Nephron progenitor cell (in vitro differentiated cells): ENCODE measurements at regions not wholly inside any gene's neighbourhood (a gene's known extent, or its start where the extent isn't known, plus 50 kb on each side); places are given as distances from the start of the nearest gene placed in this dataset.

Experiments
- DNase-seq: peaks from one replicate; pipeline ENCODE4 v3.0.0; 2021
- H3K27ac Mint-ChIP-seq: 2 replicates; pipeline ENCODE4 v1.8.0; 2021; ENCODE audit warnings: mild to moderate bottlenecking, moderate library complexity, mixed read lengths
- H3K27me3 Mint-ChIP-seq: 2 replicates; pipeline ENCODE4 v1.8.0; 2021; ENCODE audit warnings: mild to moderate bottlenecking, low read depth, mixed read lengths; ENCODE audit not compliant: poor library complexity
- H3K36me3 Mint-ChIP-seq: 2 replicates; pipeline ENCODE4 v1.8.0; 2021; ENCODE audit warnings: low read depth, mixed read lengths
- H3K4me1 Mint-ChIP-seq: 2 replicates; pipeline ENCODE4 v1.8.0; 2021; ENCODE audit warnings: mixed read lengths
- H3K4me3 Mint-ChIP-seq: 2 replicates; pipeline ENCODE4 v1.8.0; 2021; ENCODE audit warnings: mild to moderate bottlenecking, moderate library complexity, mixed read lengths
- H3K9me3 Mint-ChIP-seq: 2 replicates; pipeline ENCODE4 v1.8.0; 2021; ENCODE audit warnings: mild to moderate bottlenecking, moderate library complexity, mixed read lengths
- CTCF ChIP-seq: fragments of 200-600 bp; sonication (generic); IDR thresholded peaks from 2 replicates; pipeline ENCODE4 v1.5.0; 2021; ENCODE audit warnings: antibody characterized with exemption

- Mint-ChIP-seq H3K9me3 (no peaks in the 10 kb centered on the region), H3K4me3 (no peak overlapping the region), H3K36me3 (no peaks in the 10 kb centered on the region), H3K27ac (no peak overlapping the region), H3K4me1 (peaks cover 24% of the 10 kb centered on the region), H3K27me3 (peaks cover 28% of the 10 kb centered on the region)
- DNase-seq = no peak
- no peak for TF ChIP-seq CTCF
Measured at GRCh38 chr20:1783245-1783644, 112.0 kb upstream of the SIRPA start.

- peaks cover 33% of the 10 kb centered on the region for H3K4me1 Mint-ChIP-seq
- H3K27ac Mint-ChIP-seq = no peak overlapping the region
- H3K9me3 Mint-ChIP-seq = no peaks in the 10 kb centered on the region
- no peak for DNase-seq
- no peaks in the 10 kb centered on the region for H3K36me3 Mint-ChIP-seq
- H3K27me3 Mint-ChIP-seq = peaks cover 28% of the 10 kb centered on the region
- no peak for TF ChIP-seq CTCF
- no peak overlapping the region for H3K4me3 Mint-ChIP-seq
Measured at GRCh38 chr20:1782181-1782580, 113.0 kb upstream of the SIRPA start.

- Mint-ChIP-seq H3K9me3 (no peaks in the 10 kb centered on the region), H3K27ac (no peak overlapping the region)
- TF ChIP-seq CTCF = no peak
Measured at GRCh38 chr20:1779567-1779966, 115.6 kb upstream of the SIRPA start.

GRCh38 chr20:1778338-1778737 lies 116.9 kb upstream of the SIRPA start:
- Mint-ChIP-seq H3K36me3 (peaks cover 10% of the 10 kb centered on the region), H3K27me3 (peaks cover 12% of the 10 kb centered on the region), H3K9me3 (no peaks in the 10 kb centered on the region), H3K27ac (no peak overlapping the region), H3K4me3 (no peak overlapping the region), H3K4me1 (peaks cover 24% of the 10 kb centered on the region)
- no peak for DNase-seq
- no peak for TF ChIP-seq CTCF

More at GRCh38 chr20:1779567-1779966, 115.6 kb upstream of the SIRPA start:
- Mint-ChIP-seq H3K27me3 (peaks cover 15% of the 10 kb centered on the region), H3K4me1 (peaks cover 24% of the 10 kb centered on the region), H3K4me3 (no peak overlapping the region), H3K36me3 (peaks cover 2% of the 10 kb centered on the region)
- DNase-seq = no peak

- no peak overlapping the region for H3K27ac Mint-ChIP-seq
- TF ChIP-seq CTCF = no peak
Measured at GRCh38 chr20:1777476-1777820, 117.8 kb upstream of the SIRPA start.

GRCh38 chr20:1776681-1777475 lies 118.3 kb upstream of the SIRPA start:
- peak; percentile 73 for TF ChIP-seq CTCF
- no peak overlapping the region for H3K27ac Mint-ChIP-seq
- peak; percentile 94 for DNase-seq
- peaks cover 11% of the 10 kb centered on the region for H3K27me3 Mint-ChIP-seq
- no peaks in the 10 kb centered on the region for H3K9me3 Mint-ChIP-seq
- peaks cover 24% of the 10 kb centered on the region for H3K4me1 Mint-ChIP-seq
- H3K36me3 Mint-ChIP-seq = peaks cover 15% of the 10 kb centered on the region
- peak overlapping the region; percentile 96 for H3K4me3 Mint-ChIP-seq

More at GRCh38 chr20:1777476-1777820, 117.8 kb upstream of the SIRPA start:
- Mint-ChIP-seq H3K36me3 (peaks cover 15% of the 10 kb centered on the region), H3K4me1 (peaks cover 24% of the 10 kb centered on the region), H3K4me3 (peak overlapping the region; percentile 96), H3K9me3 (no peaks in the 10 kb centered on the region), H3K27me3 (peaks cover 12% of the 10 kb centered on the region)
- DNase-seq = no peak
